Gastroesophageal sphincter (tissue), 4 donors: ENCODE measurements at regions not wholly inside any gene's neighbourhood (a gene's known extent, or its start where the extent isn't known, plus 50 kb on each side); places are given as distances from the start of the nearest gene placed in this dataset.

Source experiments
- ATAC-seq: fragments of 150-250 bp; one replicate; pipeline ENCODE4 v1.9.1; 2016; ENCODE audit warnings: mild to moderate bottlenecking, moderate library complexity
- H3K27ac ChIP-seq, 4 donors: fragments of 200-600 bp; sonication (generic) in 3 of 4; 1 replicate in 3 of 4; 2 replicates in 1 of 4; pipeline ENCODE4 v1.5.1; 2016 to 2019
- H3K27me3 ChIP-seq: fragments of 200-600 bp; sonication (generic); one replicate; pipeline ENCODE4 v1.5.1; 2019
- H3K36me3 ChIP-seq, 2 donors: fragments of 200-600 bp; sonication (generic); one replicate each; pipeline ENCODE4 v1.5.1; 2019; ENCODE audit warnings: control low read depth in 1 of 2
- H3K4me1 ChIP-seq, 3 donors: fragments of 200-600 bp; sonication (generic); 1 replicate in 2 of 3; 2 replicates in 1 of 3; pipeline ENCODE4 v1.5.1; 2016 to 2019; ENCODE audit warnings: control low read depth in 2 of 3
- H3K4me3 ChIP-seq, 2 donors: fragments of 200-600 bp; sonication (generic); one replicate each; pipeline ENCODE4 v1.5.1; 2019; ENCODE audit warnings: mild to moderate bottlenecking in 1 of 2, moderate library complexity in 1 of 2
- H3K9me3 ChIP-seq, 3 donors: fragments of 200-600 bp; sonication (generic); one replicate each; pipeline ENCODE4 v1.5.1; 2017 to 2019; ENCODE audit warnings: control low read depth in 2 of 3
- CTCF ChIP-seq, 4 experiments: fragments of 200-600 bp in 2 of 4; fragments of 450-650 bp in 2 of 4; sonication (generic) in 1 of 4; IDR thresholded peaks; one replicate each; pipeline ENCODE4 v1.5.1; 2017 to 2019; ENCODE audit warnings: antibody characterized with exemption in 4 of 4, mild to moderate bottlenecking in 2 of 4, moderate library complexity in 2 of 4
- EP300 ChIP-seq: sonication (generic); formaldehyde crosslinking; IDR thresholded peaks from one replicate; pipeline ENCODE4 v1.6.1; 2017; ENCODE audit warnings: antibody characterized with exemption, mild to moderate bottlenecking
- POLR2A ChIP-seq, 2 donors: fragments of 450-650 bp; IDR thresholded peaks; one replicate each; pipeline ENCODE4 v1.6.1; 2017; ENCODE audit warnings: antibody characterized with exemption in 2 of 2, mild to moderate bottlenecking in 2 of 2, moderate library complexity in 1 of 2
- POLR2AphosphoS5 ChIP-seq: sonication (generic); formaldehyde crosslinking; IDR thresholded peaks from one replicate; pipeline ENCODE4 v1.6.1; 2017; ENCODE audit warnings: antibody characterized with exemption
- WGBS, 2 donors: methylation state at CpG; one replicate each; pipeline ENCODE4 v1.1.5; 2018; ENCODE audit warnings: low coverage in 1 of 2; 5-methylcytosine and 5-hydroxymethylcytosine counted together

GRCh38 chr17:72416054-72416675 lies 295.3 kb downstream of the SOX9 start:
- WGBS, 2 donors, result 41 to 56% methylated on average over 2 to 3 of the region's 6 CpGs

GRCh38 chr17:72416905-72417304 lies 296.1 kb downstream of the SOX9 start:
- Histone ChIP-seq H3K27ac (no peak overlapping the region), H3K27me3 (peaks cover 23% of the 10 kb centered on the region), H3K36me3 (no peaks in the 10 kb centered on the region), H3K9me3 (peaks cover 0 to 30% (median 0%) of the 10 kb centered on the region in 3 donors), H3K4me3 (no peak overlapping the region), H3K4me1 (no peaks in the 10 kb centered on the region)
- TF ChIP-seq POLR2AphosphoS5 (no peak), EP300 (no peak), POLR2A (IDR thresholded peaks at IDR 0.05) (no peak), CTCF (IDR thresholded peaks at IDR 0.05) (no peak)
- ATAC-seq, result no peak

More at GRCh38 chr17:72416054-72416675, 295.3 kb downstream of the SOX9 start:
- Histone ChIP-seq H3K27me3 (peaks cover 23% of the 10 kb centered on the region), H3K9me3 (peaks cover 0 to 30% (median 0%) of the 10 kb centered on the region in 3 donors), H3K4me1 (no peaks in the 10 kb centered on the region), H3K4me3 (no peak overlapping the region), H3K27ac (no peak overlapping the region), H3K36me3 (no peaks in the 10 kb centered on the region)
- ATAC-seq, result no peak
- TF ChIP-seq POLR2A (IDR thresholded peaks at IDR 0.05) (no peak), CTCF (IDR thresholded peaks at IDR 0.05) (no peak), EP300 (no peak), POLR2AphosphoS5 (no peak)

GRCh38 chr17:72417627-72418026 lies 296.8 kb downstream of the SOX9 start:
- Histone ChIP-seq H3K27ac (no peak overlapping the region), H3K27me3 (peaks cover 23% of the 10 kb centered on the region), H3K9me3 (peaks cover 0 to 30% (median 0%) of the 10 kb centered on the region in 3 donors), H3K4me1 (peaks cover 0 to 3% (median 0%) of the 10 kb centered on the region in 3 donors), H3K36me3 (no peaks in the 10 kb centered on the region), H3K4me3 (no peak overlapping the region)
- no peak for TF ChIP-seq POLR2A (IDR thresholded peaks at IDR 0.05)
- TF ChIP-seq CTCF (IDR thresholded peaks at IDR 0.05), result no peak
- TF ChIP-seq POLR2AphosphoS5, result no peak
- no peak for TF ChIP-seq EP300
- 91 to 100% methylated on average over 1 to 2 of the region's 2 CpGs for WGBS, 2 donors
- no peak for ATAC-seq

- ATAC-seq, result no peak
Measured at GRCh38 chr17:72419866-72420774, 299.3 kb downstream of the SOX9 start.

More at GRCh38 chr17:72419866-72420774, 299.3 kb downstream of the SOX9 start:
- Histone ChIP-seq H3K36me3 (no peaks in the 10 kb centered on the region), H3K4me3 (no peak overlapping the region), H3K27ac (no peak overlapping the region), H3K9me3 (peaks cover 0 to 30% (median 0%) of the 10 kb centered on the region in 3 donors), H3K27me3 (peaks cover 10% of the 10 kb centered on the region), H3K4me1 (peaks cover 0 to 5% (median 0%) of the 10 kb centered on the region in 3 donors)
- TF ChIP-seq EP300 (no peak), POLR2AphosphoS5 (no peak), CTCF (IDR thresholded peaks at IDR 0.05) (no peak), POLR2A (IDR thresholded peaks at IDR 0.05) (no peak)
- WGBS, 2 donors, result 83 to 100% methylated on average over 1 to 2 of the region's 11 CpGs
